ENCODE measurements at regions not wholly inside any gene's neighbourhood (a gene's known extent, or its start where the extent isn't known, plus 50 kb on each side); places are given as distances from the start of the nearest gene placed in this dataset.

GRCh38 chr10:105745596-105746148 is 1104.6 kb downstream of the SORCS3 start:
- Histone ChIP-seq H3K27me3 (ENCODE audit: control insufficient read depth, insufficient read depth, low read length) (no peaks in the 10 kb centered on the region), H3K9me3 (ENCODE audit: control insufficient read depth, insufficient read depth, low read depth, low read length) (no peaks in the 10 kb centered on the region), H3K4me1 (ENCODE audit: control insufficient read depth, insufficient read depth, low read length) (no peaks in the 10 kb centered on the region), H3K4me3 (ENCODE audit: low read depth in 2 of 2, low read length in 2 of 2) (no peak overlapping the region), H3K36me3 (ENCODE audit: control insufficient read depth, insufficient read depth, low read length) (no peaks in the 10 kb centered on the region), H3K27ac (ENCODE audit: low read length) (no peak overlapping the region)
- intact Hi-C loops (cut with micrococcal nuclease; ENCODE audit: unreplicated experiment): no loop called here
- ATAC-seq (no peak), DNase-seq (ENCODE audit: low read depth, low spot score) (no peak)
- ChIA-PET POLR2A (no interaction called here), CTCF (no interaction called here)
- TF ChIP-seq TCF7L2 (IDR thresholded peaks at IDR 0.05; ENCODE audit: low read depth, low read length): no peak
- no peak for TF ChIP-seq POLR2AphosphoS5 (IDR thresholded peaks at IDR 0.05; ENCODE audit: low read depth, low read length)
- TF ChIP-seq REST (IDR thresholded peaks at IDR 0.05; ENCODE audit: insufficient read depth in 1 of 2, low read depth in 2 of 2, low read length in 1 of 2): no peak
- TF ChIP-seq SIN3A (IDR thresholded peaks at IDR 0.05; ENCODE audit: borderline replicate concordance, insufficient read depth, low read depth, low read length): no peak
- TF ChIP-seq CTCF (IDR thresholded peaks at IDR 0.05): no peak
- in situ Hi-C loops (cut with HindIII; ENCODE audit: low pct_unique_long_range_greater_than_20kb, low sequenced_read_pairs): no loop called here
- no TSS peak for BruUV-seq (replicated peaks)

- no peaks in the 10 kb centered on the region for H3K27me3 ChIP-seq (ENCODE audit: control insufficient read depth, insufficient read depth, low read length)
- TF ChIP-seq REST (IDR thresholded peaks at IDR 0.05; ENCODE audit: insufficient read depth in 1 of 2, low read depth in 2 of 2, low read length in 1 of 2) (no peak), CTCF (IDR thresholded peaks at IDR 0.05) (no peak), POLR2AphosphoS5 (IDR thresholded peaks at IDR 0.05; ENCODE audit: low read depth, low read length) (no peak), SIN3A (IDR thresholded peaks at IDR 0.05; ENCODE audit: borderline replicate concordance, insufficient read depth, low read depth, low read length) (no peak), TCF7L2 (IDR thresholded peaks at IDR 0.05; ENCODE audit: low read depth, low read length) (no peak)
- no peak overlapping the region for H3K4me3 ChIP-seq (ENCODE audit: low read depth in 2 of 2, low read length in 2 of 2)
- ATAC-seq (no peak), DNase-seq (ENCODE audit: low read depth, low spot score) (no peak)
- no TSS peak for BruUV-seq (replicated peaks)
- ChIA-PET POLR2A (no interaction called here), CTCF (no interaction called here)
- H3K36me3 ChIP-seq (ENCODE audit: control insufficient read depth, insufficient read depth, low read length): no peaks in the 10 kb centered on the region
- no peak overlapping the region for H3K27ac ChIP-seq (ENCODE audit: low read length)
- H3K9me3 ChIP-seq (ENCODE audit: control insufficient read depth, insufficient read depth, low read depth, low read length): no peaks in the 10 kb centered on the region
- intact Hi-C loops (cut with micrococcal nuclease; ENCODE audit: unreplicated experiment) (no loop called here), in situ Hi-C loops (cut with HindIII; ENCODE audit: low pct_unique_long_range_greater_than_20kb, low sequenced_read_pairs) (no loop called here)
- H3K4me1 ChIP-seq (ENCODE audit: control insufficient read depth, insufficient read depth, low read length): no peaks in the 10 kb centered on the region
Measured at GRCh38 chr10:105743343-105744056, 1102.4 kb downstream of the SORCS3 start.

Measured in Panc1 (cell line).